Neuronal stem cell (in vitro differentiated cells): ENCODE measurements at regions not wholly inside any gene's neighbourhood (a gene's known extent, or its start where the extent isn't known, plus 50 kb on each side); places are given as distances from the start of the nearest gene placed in this dataset.
A peak's percentile ranks its signal among the peaks of the same experiment; 100 is the strongest.

Experiments used
- DNase-seq: peaks from one replicate; pipeline ENCODE4 v3.0.0-alpha.2; 2013; ENCODE audit warnings: low spot score
- H2AFZ ChIP-seq: one replicate; pipeline ENCODE4 v1.6.1; 2013; ENCODE audit warnings: mild to moderate bottlenecking, low read length, inconsistent platforms
- H2AK5ac ChIP-seq: 2 replicates; pipeline ENCODE4 v1.6.1; 2013; ENCODE audit warnings: low read depth, mild to moderate bottlenecking, inconsistent platforms, low read length, moderate library complexity, mixed read lengths
- H2BK120ac ChIP-seq: 2 replicates; pipeline ENCODE4 v1.6.1; 2013; ENCODE audit warnings: low read depth, mild to moderate bottlenecking, inconsistent platforms, low read length, moderate library complexity, mixed read lengths
- H2BK12ac ChIP-seq: one replicate; pipeline ENCODE4 v1.6.1; 2013; ENCODE audit warnings: low read length, inconsistent platforms
- H2BK15ac ChIP-seq: 2 replicates; pipeline ENCODE4 v1.6.1; 2013; ENCODE audit warnings: mild to moderate bottlenecking, low read length, inconsistent platforms, mixed read lengths
- H2BK5ac ChIP-seq: one replicate; pipeline ENCODE4 v1.6.1; 2013; ENCODE audit warnings: inconsistent platforms, mild to moderate bottlenecking, low read length, moderate library complexity
- H3K14ac ChIP-seq: one replicate; pipeline ENCODE4 v1.6.1; 2013; ENCODE audit warnings: low read length, inconsistent platforms
- H3K18ac ChIP-seq: 2 replicates; pipeline ENCODE4 v1.6.1; 2013; ENCODE audit warnings: low read length, inconsistent platforms
- H3K23ac ChIP-seq: 2 replicates; pipeline ENCODE4 v1.6.1; 2013; ENCODE audit warnings: low read depth, mild to moderate bottlenecking, mixed read lengths, low read length, inconsistent platforms; ENCODE audit not compliant: poor library complexity
- H3K27ac ChIP-seq: replicated peaks from 3 replicates; pipeline ENCODE4 v1.5.1; 2013; ENCODE audit warnings: low read length, inconsistent platforms
- H3K27me3 ChIP-seq, 3 experiments: 2 replicates each; pipeline ENCODE4 v1.6.1; 2013; ENCODE audit warnings: low read length in 3 of 3, mild to moderate bottlenecking in 2 of 3, inconsistent platforms in 1 of 3, low read depth in 1 of 3, mixed read lengths in 1 of 3, moderate library complexity in 1 of 3; ENCODE audit not compliant: control insufficient read depth in 3 of 3, insufficient read depth in 3 of 3
- H3K36me3 ChIP-seq, 2 donors: replicated peaks in 1 of 2; 2 replicates each; pipeline ENCODE4 v1.6.1; 2013; ENCODE audit warnings: low read length in 2 of 2; ENCODE audit not compliant: control insufficient read depth in 2 of 2, insufficient read depth in 2 of 2
- H3K4ac ChIP-seq: 2 replicates; pipeline ENCODE4 v1.6.1; 2013; ENCODE audit warnings: inconsistent platforms, mild to moderate bottlenecking, low read length, moderate library complexity
- H3K4me1 ChIP-seq, 2 donors: 1 replicate in 1 of 2; 2 replicates in 1 of 2; pipeline ENCODE4 v1.6.1; 2013; ENCODE audit warnings: low read length in 2 of 2, low read depth in 1 of 2; ENCODE audit not compliant: control insufficient read depth in 2 of 2, insufficient read depth in 1 of 2
- H3K4me2 ChIP-seq: one replicate; pipeline ENCODE4 v1.6.1; 2013; ENCODE audit warnings: mild to moderate bottlenecking, low read length, inconsistent platforms; ENCODE audit not compliant: insufficient read depth, poor library complexity, severe bottlenecking
- H3K4me3 ChIP-seq, 2 donors: 2 replicates each; pipeline ENCODE4 v1.5.1; 2013; ENCODE audit warnings: low read length in 2 of 2, mild to moderate bottlenecking in 2 of 2, inconsistent platforms in 1 of 2, moderate library complexity in 1 of 2
- H3K79me1 ChIP-seq: one replicate; pipeline ENCODE4 v1.6.1; 2013; ENCODE audit warnings: low read depth, mild to moderate bottlenecking, inconsistent platforms, low read length, moderate library complexity
- H3K9ac ChIP-seq: one replicate; pipeline ENCODE4 v1.6.1; 2013; ENCODE audit warnings: mild to moderate bottlenecking, low read depth, low read length, inconsistent platforms; ENCODE audit not compliant: poor library complexity
- H3K9me3 ChIP-seq, 2 donors: replicated peaks in 1 of 2; 2 replicates each; pipeline versions ENCODE3 to v1.6.1; 2013; ENCODE audit warnings: low read length in 2 of 2, mild to moderate bottlenecking in 2 of 2, inconsistent platforms in 1 of 2, low read depth in 1 of 2, mixed read lengths in 1 of 2, moderate library complexity in 1 of 2; ENCODE audit not compliant: control insufficient read depth in 2 of 2, insufficient read depth in 1 of 2
- H4K8ac ChIP-seq: one replicate; pipeline ENCODE4 v1.6.1; 2013; ENCODE audit warnings: low read depth, mild to moderate bottlenecking, inconsistent platforms, low read length, moderate library complexity
- H4K91ac ChIP-seq: one replicate; pipeline ENCODE4 v1.6.1; 2013; ENCODE audit warnings: low read length, low read depth, mild to moderate bottlenecking, inconsistent platforms; ENCODE audit not compliant: poor library complexity
- WGBS, 2 donors: extraction: QIAGEN DNeasy Blood & Tissue Kit; methylation state at CpG; one replicate each; pipeline ENCODE4 v1.1.7; 2013; ENCODE audit warnings: missing lambda C conversion rate in 2 of 2, mixed read lengths in 1 of 2; ENCODE audit not compliant: insufficient read length in 2 of 2, insufficient replicate concordance in 1 of 2; ENCODE audit errors: extremely low coverage in 2 of 2; 5-methylcytosine and 5-hydroxymethylcytosine counted together

GRCh38 chr4:20043991-20044390 is 207.7 kb upstream of the SLIT2 start:
- Histone ChIP-seq H3K36me3 (no peaks in the 10 kb centered on the region), H2BK15ac (no peak overlapping the region), H3K14ac (no peak overlapping the region), H3K4me1 (no peaks in the 10 kb centered on the region), H3K27ac (no peak overlapping the region), H2AFZ (no peak overlapping the region), H2AK5ac (no peak overlapping the region), H3K9me3 (no peaks in the 10 kb centered on the region), H3K9ac (no peak overlapping the region), H2BK120ac (no peak overlapping the region), H3K23ac (no peak overlapping the region), H3K79me1 (no peaks in the 10 kb centered on the region), H3K4me3 (no peak overlapping the region), H3K4me2 (no peak overlapping the region), H3K4ac (no peak overlapping the region), H4K8ac (no peak overlapping the region), H2BK5ac (no peak overlapping the region), H3K27me3 (no peaks in the 10 kb centered on the region), H3K18ac (no peak overlapping the region), H4K91ac (no peak overlapping the region), H2BK12ac (no peak overlapping the region)
- no CpG with 5 or more reads among the region's 1 CpG for WGBS, 2 donors
- no peak for DNase-seq

- Histone ChIP-seq H2BK5ac (no peak overlapping the region), H3K23ac (no peak overlapping the region), H2BK15ac (no peak overlapping the region), H3K27ac (no peak overlapping the region), H2BK120ac (no peak overlapping the region), H3K27me3 (no peaks in the 10 kb centered on the region), H3K36me3 (no peaks in the 10 kb centered on the region), H2AFZ (peak overlapping the region; percentile 73), H2AK5ac (no peak overlapping the region), H3K4ac (no peak overlapping the region), H3K4me3 (no peak overlapping the region), H3K4me1 (no peaks in the 10 kb centered on the region), H3K9ac (no peak overlapping the region), H3K9me3 (no peaks in the 10 kb centered on the region), H3K14ac (no peak overlapping the region), H3K79me1 (no peaks in the 10 kb centered on the region), H2BK12ac (no peak overlapping the region), H3K4me2 (no peak overlapping the region), H4K8ac (no peak overlapping the region), H3K18ac (no peak overlapping the region), H4K91ac (no peak overlapping the region)
- no peak for DNase-seq
- no CpG with 5 or more reads among the region's 4 CpGs for WGBS, 2 donors
These were observed 208.9 kb upstream of the SLIT2 start for GRCh38 chr4:20042769-20043168.

- Histone ChIP-seq H3K27me3 (no peaks in the 10 kb centered on the region), H3K36me3 (no peaks in the 10 kb centered on the region), H3K9ac (no peak overlapping the region), H3K14ac (no peak overlapping the region), H2BK120ac (no peak overlapping the region), H2AFZ (peak overlapping the region; percentile 73), H3K4me1 (no peaks in the 10 kb centered on the region), H3K27ac (no peak overlapping the region), H2AK5ac (no peak overlapping the region), H3K9me3 (no peaks in the 10 kb centered on the region), H3K4ac (no peak overlapping the region), H2BK15ac (no peak overlapping the region), H4K91ac (no peak overlapping the region), H3K18ac (no peak overlapping the region), H3K79me1 (no peaks in the 10 kb centered on the region), H3K4me3 (no peak overlapping the region), H3K4me2 (no peak overlapping the region), H3K23ac (no peak overlapping the region), H4K8ac (no peak overlapping the region), H2BK5ac (no peak overlapping the region), H2BK12ac (no peak overlapping the region)
- WGBS, 2 donors, result no CpG with 5 or more reads among the region's 2 CpGs
- no peak for DNase-seq
These were observed 209.8 kb upstream of the SLIT2 start for GRCh38 chr4:20041839-20042407.

- Histone ChIP-seq H2BK120ac (no peak overlapping the region), H3K4me1 (no peaks in the 10 kb centered on the region)
- WGBS, 2 donors, result no CpG with 5 or more reads among the region's 3 CpGs
These were observed 214.0 kb upstream of the SLIT2 start for GRCh38 chr4:20037745-20038144.

More at GRCh38 chr4:20037745-20038144, 214.0 kb upstream of the SLIT2 start:
- peaks cover 0 to 2% of the 10 kb centered on the region in 2 donors for H3K9me3 ChIP-seq
- no peak overlapping the region for H3K18ac ChIP-seq
- H3K79me1 ChIP-seq, result no peaks in the 10 kb centered on the region
- H2BK5ac ChIP-seq, result no peak overlapping the region
- DNase-seq, result no peak
- H3K14ac ChIP-seq, result no peak overlapping the region
- no peaks in the 10 kb centered on the region for H3K36me3 ChIP-seq
- no peak overlapping the region for H2BK12ac ChIP-seq
- H3K27ac ChIP-seq, result no peak overlapping the region
- H2BK15ac ChIP-seq, result no peak overlapping the region
- H3K9ac ChIP-seq, result no peak overlapping the region
- H3K23ac ChIP-seq, result no peak overlapping the region
- no peak overlapping the region for H2AK5ac ChIP-seq
- H3K4me3 ChIP-seq, result no peak overlapping the region
- H3K27me3 ChIP-seq, result no peaks in the 10 kb centered on the region
- H3K4me2 ChIP-seq, result no peak overlapping the region
- no peak overlapping the region for H3K4ac ChIP-seq
- H2AFZ ChIP-seq, result peak overlapping the region; percentile 53
- no peak overlapping the region for H4K8ac ChIP-seq
- H4K91ac ChIP-seq, result no peak overlapping the region
